Epithelial cell of esophagus (primary cell): ENCODE measurements at regions not wholly inside any gene's neighbourhood (a gene's known extent, or its start where the extent isn't known, plus 50 kb on each side); places are given as distances from the start of the nearest gene placed in this dataset.

ENCODE experiments used
- DNase-seq: peaks from one replicate; pipeline ENCODE4 v3.0.0; 2010; ENCODE audit warnings: low read depth
- H3K4me3 ChIP-seq: 2 replicates; pipeline ENCODE4 v1.5.1; 2011; ENCODE audit warnings: mild to moderate bottlenecking, low read length, control low read depth
- TF ChIP-seq, protein P1 (sequence below): IDR thresholded peaks from 2 replicates; pipeline ENCODE4 v1.5.1; 2011; ENCODE audit warnings: low read depth, mild to moderate bottlenecking, low read length, control low read depth, inconsistent platforms; ENCODE audit not compliant: insufficient read depth; ENCODE audit errors: missing control alignments

DNA sequence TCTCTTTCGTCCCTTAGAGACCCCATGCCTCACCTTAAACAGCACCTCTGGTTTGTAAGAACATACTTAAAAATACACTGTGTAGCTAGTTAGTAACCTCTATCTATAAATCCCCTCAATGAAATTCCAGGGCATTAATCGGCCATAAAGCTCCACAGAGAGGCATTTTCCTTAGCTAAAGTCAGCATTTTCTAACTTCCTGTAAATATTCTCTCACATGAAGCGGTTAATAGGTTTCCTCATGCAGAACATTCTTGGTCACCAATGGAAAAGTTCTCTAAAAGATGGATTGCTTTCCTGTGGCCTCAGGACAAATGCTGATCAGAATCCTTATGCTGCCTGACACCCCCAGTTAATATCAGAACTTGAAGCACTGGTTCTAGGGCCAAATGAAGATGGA is 248.6 kb upstream of the BOD1L1 start:
- H3K4me3 ChIP-seq = no peak overlapping the region
- TF ChIP-seq, protein P1, sequence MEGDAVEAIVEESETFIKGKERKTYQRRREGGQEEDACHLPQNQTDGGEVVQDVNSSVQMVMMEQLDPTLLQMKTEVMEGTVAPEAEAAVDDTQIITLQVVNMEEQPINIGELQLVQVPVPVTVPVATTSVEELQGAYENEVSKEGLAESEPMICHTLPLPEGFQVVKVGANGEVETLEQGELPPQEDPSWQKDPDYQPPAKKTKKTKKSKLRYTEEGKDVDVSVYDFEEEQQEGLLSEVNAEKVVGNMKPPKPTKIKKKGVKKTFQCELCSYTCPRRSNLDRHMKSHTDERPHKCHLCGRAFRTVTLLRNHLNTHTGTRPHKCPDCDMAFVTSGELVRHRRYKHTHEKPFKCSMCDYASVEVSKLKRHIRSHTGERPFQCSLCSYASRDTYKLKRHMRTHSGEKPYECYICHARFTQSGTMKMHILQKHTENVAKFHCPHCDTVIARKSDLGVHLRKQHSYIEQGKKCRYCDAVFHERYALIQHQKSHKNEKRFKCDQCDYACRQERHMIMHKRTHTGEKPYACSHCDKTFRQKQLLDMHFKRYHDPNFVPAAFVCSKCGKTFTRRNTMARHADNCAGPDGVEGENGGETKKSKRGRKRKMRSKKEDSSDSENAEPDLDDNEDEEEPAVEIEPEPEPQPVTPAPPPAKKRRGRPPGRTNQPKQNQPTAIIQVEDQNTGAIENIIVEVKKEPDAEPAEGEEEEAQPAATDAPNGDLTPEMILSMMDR = no peak
- DNase-seq = no peak

DNA sequence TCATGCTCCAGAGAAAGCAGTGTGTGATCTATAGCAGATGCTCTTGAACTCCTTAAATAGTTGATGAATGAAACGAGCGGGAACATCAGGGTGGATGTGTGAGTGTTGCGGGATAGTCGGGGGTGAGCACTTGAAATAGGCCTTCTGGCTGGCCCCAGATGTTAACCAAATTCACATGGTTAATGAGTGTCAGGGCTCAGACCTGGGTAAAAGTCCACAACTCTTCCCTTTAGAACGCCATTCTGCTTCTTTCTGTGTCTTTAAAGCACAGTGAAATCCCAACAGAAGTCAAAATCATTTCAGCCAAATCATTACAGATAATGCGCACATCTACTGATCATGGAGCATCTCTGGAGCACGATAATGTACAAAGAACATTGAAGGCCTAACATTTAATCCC is 249.4 kb upstream of the BOD1L1 start:
- no peak overlapping the region for H3K4me3 ChIP-seq
- no peak for DNase-seq
- TF ChIP-seq, protein P1 = no peak

DNA sequence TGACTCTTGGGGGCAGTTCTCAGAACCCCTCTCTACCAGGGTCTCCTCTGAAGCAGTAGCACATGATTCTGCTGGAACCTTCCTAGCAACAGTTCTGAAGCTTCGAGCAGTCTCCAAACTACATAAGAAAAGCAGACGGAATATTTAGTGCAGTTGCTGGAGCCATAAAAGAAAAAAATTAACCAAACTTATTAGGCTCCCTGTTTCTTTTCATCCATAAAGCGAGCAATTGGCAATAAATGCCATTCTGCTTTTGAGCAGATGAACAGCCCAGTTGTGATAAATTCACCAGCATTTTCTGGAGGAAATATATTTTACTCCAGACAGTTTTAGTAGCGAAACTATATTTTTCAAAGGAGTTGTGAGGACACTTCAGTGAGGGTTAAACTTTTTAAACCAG is 250.1 kb upstream of the BOD1L1 start:
- TF ChIP-seq, protein P1 = no peak
- H3K4me3 ChIP-seq = no peak overlapping the region
- DNase-seq = no peak

DNA sequence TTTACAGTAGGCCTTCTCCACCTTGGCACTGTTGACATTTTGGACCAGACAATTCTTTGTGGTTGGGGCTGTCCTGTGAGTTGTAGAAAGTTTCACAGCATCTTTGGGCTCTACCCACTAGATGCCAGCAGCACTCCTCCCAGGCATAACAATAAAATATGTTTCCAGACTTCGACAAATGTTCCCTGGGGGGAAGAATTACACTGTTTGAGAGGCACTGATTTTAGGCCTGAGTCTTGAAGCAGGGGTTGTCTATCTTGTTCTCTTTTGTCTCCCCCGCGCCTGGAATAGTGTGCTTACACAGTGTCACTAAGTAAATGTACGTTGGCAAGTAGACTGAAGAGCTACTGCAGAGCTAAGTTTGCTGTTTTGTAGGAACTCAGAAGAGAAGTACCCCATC is 254.4 kb upstream of the BOD1L1 start:
- H3K4me3 ChIP-seq = no peak overlapping the region
- no peak for DNase-seq
- TF ChIP-seq, protein P1 = peak; percentile 38

DNA sequence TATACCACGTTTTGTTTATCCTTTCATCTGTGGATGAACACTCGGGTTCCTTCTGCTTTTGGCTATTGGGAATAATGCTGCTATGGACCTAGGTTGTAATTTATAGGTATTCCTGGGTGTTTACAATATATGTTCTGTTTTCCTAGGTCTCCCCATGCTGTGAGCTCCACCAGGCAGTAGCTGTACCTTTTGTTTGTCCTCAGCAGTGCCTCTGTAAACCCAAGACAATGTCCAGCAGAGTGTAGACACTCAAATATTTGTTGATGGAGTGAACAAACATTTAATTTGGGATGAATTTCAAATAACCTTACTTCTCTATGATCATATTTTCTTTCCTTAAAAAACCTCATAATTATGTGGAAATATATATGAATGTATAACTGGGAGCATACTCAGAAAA is 259.5 kb upstream of the BOD1L1 start:
- no peak for DNase-seq
- H3K4me3 ChIP-seq = no peak overlapping the region
- TF ChIP-seq, protein P1 = no peak

DNA sequence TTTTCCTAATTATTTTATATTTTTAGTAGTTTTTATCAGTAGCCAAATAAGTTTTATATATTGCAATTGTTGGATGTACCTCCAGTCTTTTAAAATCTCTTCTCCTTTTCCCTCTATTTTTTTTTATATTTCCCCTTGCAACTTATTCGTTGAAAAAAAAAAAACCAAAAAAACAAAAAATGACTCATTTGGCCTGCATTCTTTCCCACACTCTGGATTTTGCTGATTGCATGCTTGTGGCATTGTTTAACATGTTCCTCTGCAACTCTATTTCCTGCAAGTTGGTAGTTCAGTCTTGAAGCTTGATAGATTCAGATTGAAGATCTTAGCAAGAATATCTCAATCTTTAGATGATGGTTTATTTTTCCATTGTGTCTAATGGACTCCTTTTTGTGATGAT is 260.6 kb upstream of the BOD1L1 start:
- peak; percentile 80 for DNase-seq
- TF ChIP-seq, protein P1 = no peak

DNA sequence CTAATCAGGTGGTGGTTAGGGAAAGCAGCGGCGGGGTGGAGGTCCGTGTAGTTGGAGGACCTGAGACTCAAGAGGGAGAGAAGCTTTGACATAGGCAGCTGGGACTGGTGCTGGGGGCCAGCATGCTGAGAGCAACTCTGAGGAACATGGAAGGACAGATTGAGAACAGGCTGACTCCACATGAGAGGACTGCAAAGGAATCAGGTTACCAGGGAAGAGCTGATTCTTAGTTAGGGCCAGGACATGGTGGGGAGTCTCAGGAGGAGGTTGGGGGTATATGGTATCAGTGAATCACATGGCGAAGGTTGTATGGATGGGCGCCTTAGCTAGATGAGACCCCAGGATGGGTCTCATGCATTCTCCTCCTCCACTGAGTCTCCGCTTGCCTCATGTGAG is 264.0 kb upstream of the BOD1L1 start:
- H3K4me3 ChIP-seq = no peak overlapping the region
- DNase-seq = no peak
- TF ChIP-seq, protein P1 = no peak

More for the DNA sequence above, 260.6 kb upstream of the BOD1L1 start:
- H3K4me3 ChIP-seq = no peak overlapping the region
